HG02885 (cell line): ENCODE measurements at regions not wholly inside any gene's neighbourhood (a gene's known extent, or its start where the extent isn't known, plus 50 kb on each side); places are given as distances from the start of the nearest gene placed in this dataset.

Experiments used
- ATAC-seq: cut with Tn5 transposase; IDR thresholded peaks from one replicate; pipeline ENCODE4 v1.9.1; 2021; ENCODE audit warnings: mild to moderate bottlenecking; ENCODE audit not compliant: unreplicated experiment, poor library complexity

GRCh38 chr2:199631129-199631528 lies 173.4 kb upstream of the SATB2 start:
- no peak for ATAC-seq

GRCh38 chr2:199629301-199629700 lies 171.6 kb upstream of the SATB2 start:
- no peak for ATAC-seq

- ATAC-seq: no peak
Observed at GRCh38 chr2:199627417-199627816, 169.7 kb upstream of the SATB2 start.

- no peak for ATAC-seq
Observed at GRCh38 chr2:199624958-199625357, 167.2 kb upstream of the SATB2 start.

- ATAC-seq: no peak
Observed at GRCh38 chr2:199612509-199613130, 154.9 kb upstream of the SATB2 start.

- no peak for ATAC-seq
Observed at GRCh38 chr2:199607914-199608313, 150.2 kb upstream of the SATB2 start.

- ATAC-seq: no peak
Observed at GRCh38 chr2:199606193-199606780, 148.5 kb upstream of the SATB2 start.

- ATAC-seq: no peak
Observed at GRCh38 chr2:199603721-199604291, 146.1 kb upstream of the SATB2 start.

- ATAC-seq: no peak
Observed at GRCh38 chr2:199602896-199603717, 145.4 kb upstream of the SATB2 start.

GRCh38 chr2:199602271-199602895 lies 144.6 kb upstream of the SATB2 start:
- no peak for ATAC-seq

- peak; percentile 70 for ATAC-seq
Observed at GRCh38 chr2:199596549-199596948, 138.8 kb upstream of the SATB2 start.

- ATAC-seq: no peak
Observed at GRCh38 chr2:199594443-199594842, 136.7 kb upstream of the SATB2 start.

GRCh38 chr2:199591826-199592225 lies 134.1 kb upstream of the SATB2 start:
- no peak for ATAC-seq

- ATAC-seq: no peak
Observed at GRCh38 chr2:199590321-199591203, 132.8 kb upstream of the SATB2 start.

GRCh38 chr2:199589306-199589705 lies 131.6 kb upstream of the SATB2 start:
- ATAC-seq: no peak

- no peak for ATAC-seq
Observed at GRCh38 chr2:199588054-199588453, 130.3 kb upstream of the SATB2 start.

GRCh38 chr2:199586646-199587045 lies 128.9 kb upstream of the SATB2 start:
- ATAC-seq: no peak

GRCh38 chr2:199583676-199584075 lies 125.9 kb upstream of the SATB2 start:
- no peak for ATAC-seq

- no peak for ATAC-seq
Observed at GRCh38 chr2:199581935-199582360, 124.2 kb upstream of the SATB2 start.

- no peak for ATAC-seq
Observed at GRCh38 chr2:199581408-199581807, 123.7 kb upstream of the SATB2 start.
